ENCODE measurements at regions not wholly inside any gene's neighbourhood (a gene's known extent, or its start where the extent isn't known, plus 50 kb on each side); places are given as distances from the start of the nearest gene placed in this dataset.

DNA sequence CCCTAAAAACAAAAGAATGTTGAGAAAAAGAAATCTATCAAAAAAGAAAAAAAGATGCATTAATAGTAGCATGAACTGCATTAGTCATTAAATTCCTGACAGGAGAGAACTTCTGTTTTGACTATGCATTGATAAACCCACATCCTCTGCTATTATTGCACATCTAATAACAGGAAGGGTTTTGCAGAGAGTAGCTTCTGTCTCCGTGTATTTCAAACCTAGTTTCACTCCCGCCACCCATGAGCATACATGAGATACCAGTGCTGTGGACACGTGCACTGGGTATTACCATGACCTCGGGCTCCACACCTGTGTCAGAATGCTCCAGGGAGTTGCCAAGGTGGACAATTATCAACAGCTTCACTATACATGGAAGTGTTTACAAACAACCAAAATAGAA, 449.1 kb upstream of the SOX5 start:
- H3K27me3 ChIP-seq, result no peaks in the 10 kb centered on the region
- H3K9me3 ChIP-seq, result no peaks in the 10 kb centered on the region
- no peaks in the 10 kb centered on the region for H3K36me3 ChIP-seq
- TF ChIP-seq, protein P1, sequence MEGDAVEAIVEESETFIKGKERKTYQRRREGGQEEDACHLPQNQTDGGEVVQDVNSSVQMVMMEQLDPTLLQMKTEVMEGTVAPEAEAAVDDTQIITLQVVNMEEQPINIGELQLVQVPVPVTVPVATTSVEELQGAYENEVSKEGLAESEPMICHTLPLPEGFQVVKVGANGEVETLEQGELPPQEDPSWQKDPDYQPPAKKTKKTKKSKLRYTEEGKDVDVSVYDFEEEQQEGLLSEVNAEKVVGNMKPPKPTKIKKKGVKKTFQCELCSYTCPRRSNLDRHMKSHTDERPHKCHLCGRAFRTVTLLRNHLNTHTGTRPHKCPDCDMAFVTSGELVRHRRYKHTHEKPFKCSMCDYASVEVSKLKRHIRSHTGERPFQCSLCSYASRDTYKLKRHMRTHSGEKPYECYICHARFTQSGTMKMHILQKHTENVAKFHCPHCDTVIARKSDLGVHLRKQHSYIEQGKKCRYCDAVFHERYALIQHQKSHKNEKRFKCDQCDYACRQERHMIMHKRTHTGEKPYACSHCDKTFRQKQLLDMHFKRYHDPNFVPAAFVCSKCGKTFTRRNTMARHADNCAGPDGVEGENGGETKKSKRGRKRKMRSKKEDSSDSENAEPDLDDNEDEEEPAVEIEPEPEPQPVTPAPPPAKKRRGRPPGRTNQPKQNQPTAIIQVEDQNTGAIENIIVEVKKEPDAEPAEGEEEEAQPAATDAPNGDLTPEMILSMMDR (IDR thresholded peaks at IDR 0.05), result no peak
- H3K4me1 ChIP-seq (ENCODE audit: control insufficient read depth in 1 of 2, insufficient read depth in 1 of 2, low read depth in 1 of 2, low read length in 1 of 2), result no peaks in the 10 kb centered on the region
- no peak overlapping the region for H3K27ac ChIP-seq
- no peak overlapping the region for H3K4me3 ChIP-seq (ENCODE audit: low read depth in 1 of 2, low read length in 1 of 2)

DNA sequence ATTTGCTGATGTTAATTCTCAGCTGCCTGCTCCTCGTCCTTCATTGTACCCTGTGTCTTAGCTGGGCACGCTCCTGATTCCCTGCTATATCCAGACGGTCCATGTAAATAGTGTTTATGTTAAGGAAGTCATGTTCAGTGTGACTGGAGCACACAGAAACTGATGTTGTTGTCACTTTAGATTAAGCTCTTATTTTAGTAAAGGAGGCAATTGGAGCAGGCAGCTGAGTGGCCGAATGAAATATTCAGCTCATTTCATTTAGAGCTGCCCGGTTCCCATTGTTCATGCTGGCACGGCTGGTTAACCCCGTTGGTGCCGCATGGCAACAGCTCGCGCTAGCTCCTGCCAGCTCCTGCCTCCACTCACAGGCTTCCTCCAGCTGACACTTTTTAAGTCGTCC, 446.8 kb upstream of the SOX5 start:
- Histone ChIP-seq H3K4me1 (ENCODE audit: control insufficient read depth in 1 of 2, insufficient read depth in 1 of 2, low read depth in 1 of 2, low read length in 1 of 2) (no peaks in the 10 kb centered on the region), H3K36me3 (no peaks in the 10 kb centered on the region), H3K27me3 (no peaks in the 10 kb centered on the region), H3K9me3 (no peaks in the 10 kb centered on the region), H3K27ac (no peak overlapping the region), H3K4me3 (ENCODE audit: low read depth in 1 of 2, low read length in 1 of 2) (no peak overlapping the region)
- TF ChIP-seq, protein P1 (IDR thresholded peaks at IDR 0.05), result no peak

DNA sequence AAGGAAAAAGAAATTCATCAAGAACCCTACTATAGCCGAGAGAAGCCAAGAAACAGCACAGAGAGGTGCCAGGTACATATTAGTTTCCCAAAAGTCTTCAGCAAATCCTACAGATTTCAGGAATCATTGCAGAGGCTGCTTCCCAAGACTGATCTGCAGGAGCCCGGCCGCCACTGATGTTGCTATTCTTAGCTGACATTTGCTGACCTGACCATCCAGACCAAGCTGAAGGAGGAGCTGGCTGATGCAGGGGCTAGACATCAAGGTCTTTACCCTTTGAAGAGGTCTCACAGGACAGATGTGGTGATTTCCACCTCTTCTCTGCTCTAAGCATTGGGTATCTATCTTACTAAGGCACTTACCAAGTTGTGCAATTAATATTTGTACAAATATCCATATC, 444.8 kb upstream of the SOX5 start:
- Histone ChIP-seq H3K4me3 (ENCODE audit: low read depth in 1 of 2, low read length in 1 of 2) (no peak overlapping the region), H3K36me3 (no peaks in the 10 kb centered on the region), H3K27me3 (no peaks in the 10 kb centered on the region), H3K27ac (no peak overlapping the region), H3K9me3 (no peaks in the 10 kb centered on the region), H3K4me1 (ENCODE audit: control insufficient read depth in 1 of 2, insufficient read depth in 1 of 2, low read depth in 1 of 2, low read length in 1 of 2) (no peaks in the 10 kb centered on the region)
- TF ChIP-seq, protein P1 (IDR thresholded peaks at IDR 0.05), result no peak

DNA sequence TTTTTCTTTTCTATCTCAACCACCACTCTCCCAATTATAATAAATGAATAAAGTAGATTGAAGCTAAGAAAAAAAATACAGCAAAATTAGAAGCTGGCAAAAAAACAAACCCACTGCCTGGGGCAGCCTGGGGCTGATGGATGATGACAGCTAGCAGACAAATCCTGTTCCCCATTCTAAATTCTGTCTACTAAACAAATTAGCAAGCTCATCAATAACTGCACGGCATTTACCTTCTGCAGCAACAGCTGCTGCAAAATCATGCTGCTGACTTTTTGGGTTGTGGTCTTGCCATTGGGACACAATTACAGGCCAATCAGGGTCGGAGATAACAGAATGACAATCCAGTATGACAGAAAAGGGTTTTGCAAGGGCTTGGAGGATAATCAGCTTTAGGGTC, 443.6 kb upstream of the SOX5 start:
- Histone ChIP-seq H3K36me3 (no peaks in the 10 kb centered on the region), H3K9me3 (no peaks in the 10 kb centered on the region), H3K27ac (no peak overlapping the region), H3K4me3 (ENCODE audit: low read depth in 1 of 2, low read length in 1 of 2) (no peak overlapping the region), H3K27me3 (no peaks in the 10 kb centered on the region), H3K4me1 (ENCODE audit: control insufficient read depth in 1 of 2, insufficient read depth in 1 of 2, low read depth in 1 of 2, low read length in 1 of 2) (no peaks in the 10 kb centered on the region)
- TF ChIP-seq, protein P1 (IDR thresholded peaks at IDR 0.05), result no peak

DNA sequence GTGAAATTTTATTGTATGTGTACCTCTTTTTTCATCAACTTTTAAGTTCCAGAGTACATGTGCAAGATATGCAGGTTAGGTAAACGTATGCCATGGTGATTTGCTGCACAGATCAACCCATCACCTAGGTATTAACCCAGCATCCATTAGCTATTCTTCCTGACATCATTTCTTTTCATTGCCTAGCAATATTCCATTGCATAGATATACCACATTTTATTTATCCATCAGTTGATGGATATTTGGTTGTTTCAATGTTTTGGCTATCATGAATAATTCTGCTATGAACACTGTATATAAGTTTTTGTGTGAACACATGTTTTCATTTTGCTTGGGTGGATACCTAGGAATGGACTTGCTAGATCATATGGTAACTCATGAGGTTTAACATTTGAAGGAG, 439.9 kb upstream of the SOX5 start:
- H3K4me3 ChIP-seq (ENCODE audit: low read depth in 1 of 2, low read length in 1 of 2), result no peak overlapping the region
- TF ChIP-seq, protein P1 (IDR thresholded peaks at IDR 0.05), result no peak
- H3K36me3 ChIP-seq, result no peaks in the 10 kb centered on the region
- no peak overlapping the region for H3K27ac ChIP-seq
- no peaks in the 10 kb centered on the region for H3K4me1 ChIP-seq (ENCODE audit: control insufficient read depth in 1 of 2, insufficient read depth in 1 of 2, low read depth in 1 of 2, low read length in 1 of 2)
- no peaks in the 10 kb centered on the region for H3K27me3 ChIP-seq
- H3K9me3 ChIP-seq, result no peaks in the 10 kb centered on the region

DNA sequence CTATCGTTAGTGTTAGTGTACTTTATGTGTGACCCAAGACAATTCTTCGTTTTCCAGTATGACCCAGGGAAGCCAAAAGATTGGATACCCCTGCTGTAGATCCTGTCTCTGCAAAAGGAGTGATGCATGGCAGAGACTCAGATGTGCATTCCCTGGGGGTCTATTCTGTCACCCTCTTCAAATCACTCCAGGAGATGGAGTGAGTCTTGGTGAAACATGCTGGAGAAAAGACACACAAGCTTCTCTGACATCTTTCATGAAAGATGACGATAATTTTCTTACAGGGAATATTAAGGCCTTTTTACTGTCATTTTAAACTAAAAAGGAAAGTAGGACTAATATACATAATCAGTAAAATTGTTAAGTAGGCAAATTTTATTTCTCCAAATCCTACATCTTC, 437.9 kb upstream of the SOX5 start:
- H3K4me3 ChIP-seq (ENCODE audit: low read depth in 1 of 2, low read length in 1 of 2), result no peak overlapping the region
- no peaks in the 10 kb centered on the region for H3K27me3 ChIP-seq
- TF ChIP-seq, protein P1 (IDR thresholded peaks at IDR 0.05), result no peak
- no peaks in the 10 kb centered on the region for H3K9me3 ChIP-seq
- no peaks in the 10 kb centered on the region for H3K4me1 ChIP-seq (ENCODE audit: control insufficient read depth in 1 of 2, insufficient read depth in 1 of 2, low read depth in 1 of 2, low read length in 1 of 2)
- no peak overlapping the region for H3K27ac ChIP-seq
- no peaks in the 10 kb centered on the region for H3K36me3 ChIP-seq
